VCaP (cell line): ENCODE measurements at regions not wholly inside any gene's neighbourhood (a gene's known extent, or its start where the extent isn't known, plus 50 kb on each side); places are given as distances from the start of the nearest gene placed in this dataset.

Source experiments
- H3K27ac ChIP-seq: fragments of 450-650 bp; 2 replicates; pipeline ENCODE4 v1.5.1; 2017
- CTCF ChIP-seq: fragments of 450-650 bp; conservative IDR thresholded peaks from 2 replicates; pipeline ENCODE4 v1.5.1; 2017; ENCODE audit warnings: mild to moderate bottlenecking, moderate library complexity

- no peak for TF ChIP-seq CTCF
Measured at GRCh38 chr5:39783756-39784421, 359.1 kb upstream of the DAB2 start.

GRCh38 chr5:39780347-39780746 is 355.6 kb upstream of the DAB2 start:
- no peak for TF ChIP-seq CTCF
- no peak overlapping the region for H3K27ac ChIP-seq

More at GRCh38 chr5:39783756-39784421, 359.1 kb upstream of the DAB2 start:
- H3K27ac ChIP-seq: no peak overlapping the region

GRCh38 chr5:39779831-39780230 is 355.1 kb upstream of the DAB2 start:
- TF ChIP-seq CTCF: no peak
- H3K27ac ChIP-seq: no peak overlapping the region

- no peak for TF ChIP-seq CTCF
- no peak overlapping the region for H3K27ac ChIP-seq
Measured at GRCh38 chr5:39775797-39776365, 351.1 kb upstream of the DAB2 start.

GRCh38 chr5:39775086-39775796 is 350.5 kb upstream of the DAB2 start:
- no peak for TF ChIP-seq CTCF
- no peak overlapping the region for H3K27ac ChIP-seq

GRCh38 chr5:39774605-39775004 is 349.8 kb upstream of the DAB2 start:
- no peak for TF ChIP-seq CTCF
- H3K27ac ChIP-seq: no peak overlapping the region

GRCh38 chr5:39772307-39772706 is 347.5 kb upstream of the DAB2 start:
- no peak for TF ChIP-seq CTCF
- no peak overlapping the region for H3K27ac ChIP-seq
